Activated T-helper 1 cell treated with Interleukin-2 at 50 U/mL for 16 hours (primary cell): ENCODE measurements at regions not wholly inside any gene's neighbourhood (a gene's known extent, or its start where the extent isn't known, plus 50 kb on each side); places are given as distances from the start of the nearest gene placed in this dataset.

ENCODE experiments used
- DNase-seq: peaks from one replicate; pipeline ENCODE4 v3.0.0-alpha.2; 2020; ENCODE audit warnings: low read depth

GRCh38 chr2:176388861-176389260 lies 119.6 kb downstream of the MTX2 start:
- no peak for DNase-seq

GRCh38 chr2:176390276-176391147 lies 121.3 kb downstream of the MTX2 start:
- DNase-seq, result no peak

GRCh38 chr2:176391148-176391419 lies 121.8 kb downstream of the MTX2 start:
- DNase-seq, result no peak

GRCh38 chr2:176392249-176392648 lies 123.0 kb downstream of the MTX2 start:
- no peak for DNase-seq

GRCh38 chr2:176392744-176393414 lies 123.6 kb downstream of the MTX2 start:
- DNase-seq, result no peak

GRCh38 chr2:176395273-176395854 lies 126.1 kb downstream of the MTX2 start:
- no peak for DNase-seq

GRCh38 chr2:176398243-176399073 lies 129.2 kb downstream of the MTX2 start:
- DNase-seq, result no peak

- no peak for DNase-seq
These were observed 129.9 kb downstream of the MTX2 start for GRCh38 chr2:176399074-176399598.

- DNase-seq, result no peak
These were observed 136.2 kb downstream of the MTX2 start for GRCh38 chr2:176405477-176405876.

- DNase-seq, result no peak
These were observed 138.5 kb downstream of the MTX2 start for GRCh38 chr2:176407706-176408105.

GRCh38 chr2:176409671-176410070 lies 140.4 kb downstream of the MTX2 start:
- DNase-seq, result no peak

- no peak for DNase-seq
These were observed 142.9 kb downstream of the MTX2 start for GRCh38 chr2:176412136-176412535.

GRCh38 chr2:176413786-176414185 lies 144.5 kb downstream of the MTX2 start:
- no peak for DNase-seq

- no peak for DNase-seq
These were observed 145.4 kb downstream of the MTX2 start for GRCh38 chr2:176414641-176415040.

GRCh38 chr2:176415174-176415895 lies 146.1 kb downstream of the MTX2 start:
- no peak for DNase-seq

GRCh38 chr2:176415937-176416499 lies 146.8 kb downstream of the MTX2 start:
- DNase-seq, result no peak

GRCh38 chr2:176418768-176419167 lies 149.5 kb downstream of the MTX2 start:
- no peak for DNase-seq

GRCh38 chr2:176419591-176420071 lies 150.4 kb downstream of the MTX2 start:
- no peak for DNase-seq

- DNase-seq, result no peak
These were observed 152.2 kb downstream of the MTX2 start for GRCh38 chr2:176421297-176422050.

GRCh38 chr2:176423819-176424218 lies 154.6 kb downstream of the MTX2 start:
- DNase-seq, result no peak
